SK-N-MC (cell line): ENCODE measurements at regions not wholly inside any gene's neighbourhood (a gene's known extent, or its start where the extent isn't known, plus 50 kb on each side); places are given as distances from the start of the nearest gene placed in this dataset.

Experiments used
- EZH2 ChIP-seq: fragments of 200-600 bp; sonication (generic); IDR thresholded peaks from one replicate; pipeline ENCODE4 v1.6.1; 2017; ENCODE audit warnings: antibody characterized with exemption
- POLR2AphosphoS5 ChIP-seq: IDR thresholded peaks from 2 replicates; pipeline ENCODE4 v1.6.1; 2012; ENCODE audit warnings: mild to moderate bottlenecking, low read depth, low read length, borderline replicate concordance

DNA sequence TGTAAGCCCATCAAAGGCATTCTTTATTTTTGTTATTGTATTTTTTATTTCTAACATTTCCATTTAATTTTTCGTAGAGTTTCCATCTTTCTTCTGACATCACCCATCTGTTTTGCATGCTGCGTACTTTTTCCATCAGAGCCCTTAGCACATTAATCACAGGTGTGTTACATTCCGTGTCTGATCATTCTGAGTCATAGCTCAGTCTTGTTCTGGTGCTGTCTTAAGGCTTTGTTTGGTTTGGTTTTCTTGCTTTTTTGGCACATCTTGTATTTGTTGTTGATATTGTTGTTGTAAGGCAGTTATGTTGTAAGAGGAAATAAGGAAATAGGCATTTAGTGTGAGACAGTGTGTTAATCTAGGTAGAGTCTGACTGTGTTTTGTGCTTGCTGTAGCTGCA, 214.6 kb upstream of the CDH4 start:
- no peak for TF ChIP-seq EZH2
- no peak for TF ChIP-seq POLR2AphosphoS5
